ENCODE measurements at regions not wholly inside any gene's neighbourhood (a gene's known extent, or its start where the extent isn't known, plus 50 kb on each side); places are given as distances from the start of the nearest gene placed in this dataset.
"Not testable (repeated sequence)": the region's sequence is repeated elsewhere in the genome, so short reads cannot be mapped to it uniquely, and the experiment has no call there.

DNA sequence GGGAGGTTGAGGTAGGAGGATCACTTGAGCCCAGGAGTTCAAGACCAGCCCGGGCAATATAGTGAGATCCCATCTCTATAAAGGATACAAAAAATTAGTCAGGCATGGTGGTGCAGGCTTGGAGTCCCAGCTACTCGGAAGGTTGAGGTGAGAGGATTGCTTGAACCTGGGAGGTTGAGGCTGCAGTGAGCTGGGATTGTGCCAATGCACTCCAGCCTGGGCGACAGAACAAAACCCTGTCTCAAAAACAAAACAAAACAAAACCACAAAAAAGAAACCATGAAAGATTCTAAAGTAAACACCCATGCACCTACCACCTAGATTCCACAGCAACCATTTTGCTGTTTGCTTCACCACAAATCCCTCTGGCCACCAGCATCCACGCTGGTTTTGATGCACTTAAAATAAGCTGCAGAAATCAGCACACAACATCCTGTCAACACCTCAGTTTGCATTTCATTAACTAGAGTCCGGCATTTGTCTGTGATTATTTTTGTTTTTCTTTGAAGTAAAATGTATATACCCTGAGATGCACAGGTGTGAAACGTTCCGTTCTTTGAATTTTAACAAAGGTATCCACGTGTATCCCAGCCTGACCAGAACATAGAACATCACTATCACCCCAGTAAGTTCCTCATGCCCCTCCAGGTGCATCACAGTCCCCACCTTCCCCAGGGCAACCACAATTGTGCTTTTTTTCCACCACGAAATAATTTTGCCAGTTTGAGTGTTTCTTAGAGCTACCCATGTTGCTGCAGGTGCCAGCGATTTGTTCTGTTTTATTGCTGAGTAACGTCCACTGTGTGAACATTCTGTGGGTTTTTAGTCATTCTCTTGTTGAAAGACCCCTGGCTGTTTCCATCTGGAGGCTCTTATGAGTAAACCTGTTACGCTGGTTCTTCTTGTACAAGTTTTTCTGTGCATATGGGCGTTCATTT is 191.5 kb downstream of the SEC14L1 start:
- FAIRE-seq: peak; percentile 84

DNA sequence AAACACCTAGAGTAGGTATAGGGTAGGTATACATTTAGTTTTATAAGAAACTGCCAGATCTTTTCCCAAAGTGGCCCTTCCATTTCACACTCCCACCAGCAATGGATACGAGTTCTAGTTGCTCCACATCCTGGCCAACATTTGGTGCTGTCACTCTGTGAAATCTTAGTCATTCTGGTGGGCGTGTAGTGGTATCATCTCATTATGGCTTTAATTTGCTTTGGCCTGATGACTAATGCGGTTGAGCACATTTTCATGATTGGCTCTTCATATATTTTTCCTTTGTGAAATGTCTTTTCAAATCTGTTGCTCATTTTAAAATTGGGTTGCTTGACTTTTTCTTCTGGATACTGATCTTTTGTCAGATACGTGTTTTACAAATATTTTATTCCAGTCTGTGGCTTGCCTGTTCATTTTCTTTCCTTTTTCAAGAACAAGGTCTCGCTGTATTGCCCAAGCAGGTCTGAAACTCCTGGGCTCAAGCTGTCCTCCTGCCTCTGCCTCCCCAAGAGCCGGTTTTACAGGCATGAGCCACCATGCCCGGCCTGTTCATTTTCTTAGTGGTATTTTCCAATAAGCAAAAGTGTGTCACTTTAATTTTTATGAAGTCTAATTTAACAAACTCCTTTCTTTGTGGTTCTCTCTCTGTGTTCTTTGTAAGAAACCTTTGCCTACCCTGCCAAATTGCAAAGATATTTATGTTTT is 192.4 kb downstream of the SEC14L1 start:
- FAIRE-seq: no peak
- no peak for DNase-seq (ENCODE audit: insufficient read length, low spot score)

More for the DNA sequence above, 191.5 kb downstream of the SEC14L1 start:
- DNase-seq (ENCODE audit: insufficient read length, low spot score): no peak

DNA sequence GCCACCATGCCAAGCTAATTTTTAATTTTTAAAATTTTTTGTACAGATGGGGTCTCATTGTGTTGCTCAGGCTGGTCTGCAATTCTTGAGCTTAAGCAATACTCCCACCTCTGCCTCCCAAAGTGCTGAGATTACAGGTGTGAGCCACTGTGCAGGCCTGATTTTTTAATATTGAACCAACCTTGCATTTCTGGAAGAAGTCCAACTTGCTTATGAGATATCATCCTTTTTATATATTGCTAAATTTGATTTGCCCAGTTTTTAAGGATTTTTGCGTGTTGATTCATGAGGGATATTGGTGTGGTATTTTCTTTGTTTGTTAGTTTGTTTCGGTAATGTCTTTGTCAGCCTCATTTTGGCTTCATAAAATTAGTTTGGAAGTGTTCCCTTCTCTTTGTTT is 196.4 kb downstream of the SEC14L1 start:
- FAIRE-seq: no peak
- DNase-seq (ENCODE audit: insufficient read length, low spot score): no peak

DNA sequence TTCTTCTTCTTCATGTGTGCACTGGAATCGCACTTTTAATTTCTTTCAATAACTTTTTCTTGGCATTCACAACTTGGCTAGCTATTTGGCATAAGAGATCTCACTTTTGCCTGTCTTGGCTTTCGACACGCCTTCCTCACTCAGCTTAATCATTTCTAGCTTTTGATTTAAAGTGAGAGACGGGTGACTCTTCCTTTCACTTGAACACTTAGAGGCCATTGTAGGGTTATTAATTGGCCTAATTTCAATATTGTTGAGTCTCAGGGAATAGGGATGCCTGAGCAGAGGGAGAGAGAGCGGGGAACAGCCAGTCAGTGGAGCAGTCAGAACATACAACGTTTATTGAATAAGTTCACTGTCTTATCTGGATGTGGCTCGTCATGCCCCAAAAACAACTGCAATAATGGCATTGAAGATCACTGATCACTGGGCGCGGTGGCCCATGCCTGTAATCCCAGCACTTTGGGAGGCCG is 200.3 kb downstream of the SEC14L1 start:
- DNase-seq (ENCODE audit: insufficient read length, low spot score): no peak
- FAIRE-seq: peak; percentile 33

DNA sequence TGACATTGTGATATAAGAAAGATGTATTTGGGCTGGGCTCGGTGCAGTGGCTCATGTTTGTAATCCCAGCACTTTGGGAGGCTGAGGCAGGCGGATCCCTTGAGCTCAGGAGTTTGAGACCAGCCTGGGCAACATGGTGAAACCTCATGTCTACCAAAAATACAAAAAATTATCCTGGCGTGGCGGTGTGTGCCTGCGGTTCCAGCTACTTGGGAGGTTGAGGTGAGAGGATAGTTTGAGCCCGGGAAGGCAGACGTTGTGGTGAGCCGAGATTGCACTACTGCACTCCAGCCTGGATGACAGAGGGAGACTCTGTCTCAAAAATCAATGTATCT is 201.9 kb downstream of the SEC14L1 start:
- not testable (repeated sequence) for FAIRE-seq; DNase-seq (ENCODE audit: insufficient read length, low spot score)

DNA sequence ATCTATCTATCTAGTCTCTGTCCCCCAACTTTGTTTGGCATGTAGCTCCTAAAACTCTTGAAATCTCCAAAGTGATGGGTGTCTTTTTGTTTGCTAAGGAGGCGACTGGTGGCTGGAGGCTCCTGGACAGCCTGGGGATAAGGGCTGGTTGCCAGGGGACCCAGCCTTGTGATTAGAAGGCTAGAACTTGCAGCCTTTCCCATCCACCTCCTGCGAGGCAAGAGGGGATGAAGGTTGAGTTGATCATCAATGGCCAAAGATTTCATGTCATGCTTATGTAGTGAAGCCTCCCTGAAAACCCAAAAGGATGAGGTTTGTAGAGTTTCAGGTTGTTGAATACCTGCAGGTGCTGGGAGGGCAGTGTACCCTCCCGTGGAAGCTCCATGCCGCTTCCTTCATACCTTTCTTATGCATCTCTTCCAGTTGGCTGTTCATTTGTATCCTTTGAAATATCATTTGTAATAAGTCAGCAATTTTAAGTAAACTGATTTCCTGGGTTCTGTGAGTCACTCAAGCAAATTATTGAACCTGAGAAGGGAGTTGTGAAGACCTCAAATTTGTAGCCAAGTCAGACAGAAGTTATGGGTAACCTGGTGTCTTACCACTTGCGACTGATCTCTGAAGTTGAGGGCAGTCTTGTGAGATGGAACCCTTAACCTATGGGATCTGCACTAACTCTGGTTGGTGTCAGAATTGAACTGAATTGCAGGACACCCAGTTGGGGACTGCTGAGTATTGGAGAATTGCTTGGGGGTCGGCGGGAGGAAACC is 202.4 kb downstream of the SEC14L1 start:
- FAIRE-seq: peak; percentile 48
- DNase-seq (ENCODE audit: insufficient read length, low spot score): no peak

DNA sequence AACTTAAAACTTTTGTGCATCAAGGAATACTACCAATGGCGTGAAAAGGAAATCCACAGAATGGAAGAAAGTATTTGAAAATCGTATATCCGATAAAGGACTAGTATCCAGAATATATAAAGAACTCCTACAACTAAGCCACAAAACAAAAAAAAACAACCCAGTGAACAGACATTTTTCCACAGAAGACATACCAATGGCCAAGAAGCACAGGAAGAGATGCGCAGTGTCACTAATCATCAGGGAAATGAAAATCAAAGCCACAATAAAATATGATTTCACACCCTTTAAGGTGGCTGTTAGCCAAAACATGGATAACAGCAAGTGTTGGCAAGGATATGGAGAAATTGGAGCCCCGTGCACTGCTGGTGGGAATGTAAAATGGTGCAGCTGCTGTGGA is 203.3 kb downstream of the SEC14L1 start:
- FAIRE-seq: no peak
- DNase-seq (ENCODE audit: insufficient read length, low spot score): no peak

DNA sequence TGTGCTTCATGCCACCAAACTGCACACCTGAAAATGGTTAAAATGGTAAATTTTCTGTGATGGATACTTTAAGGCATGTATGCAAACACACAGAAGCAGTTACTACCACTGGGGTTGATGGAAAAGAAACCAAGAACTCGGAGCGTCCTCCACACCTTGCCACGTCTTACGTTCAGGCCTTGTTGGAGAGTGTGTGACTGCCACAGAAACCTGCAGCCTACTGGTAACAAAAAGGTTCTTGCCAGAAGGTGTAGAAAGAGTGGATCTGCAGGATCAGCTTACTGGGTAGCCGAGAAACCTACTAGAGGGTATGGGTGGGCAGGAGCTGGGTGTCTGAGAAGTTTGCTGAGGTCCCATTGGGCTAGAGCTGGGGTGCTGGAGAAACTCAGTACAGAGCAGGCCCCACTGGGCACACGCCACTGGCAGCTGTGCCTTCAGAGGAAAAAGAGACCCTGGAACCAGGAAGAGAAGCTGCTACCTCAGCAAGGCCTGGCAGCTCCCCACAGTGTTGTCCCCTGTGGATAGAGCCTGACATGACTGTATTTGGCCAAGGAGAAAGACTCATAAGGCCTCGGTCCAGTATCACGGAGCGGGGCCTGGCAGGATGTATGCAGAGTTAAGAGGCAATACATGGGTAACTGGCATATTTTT is 204.6 kb downstream of the SEC14L1 start:
- DNase-seq (ENCODE audit: insufficient read length, low spot score) (no peak), FAIRE-seq (no peak)

DNA sequence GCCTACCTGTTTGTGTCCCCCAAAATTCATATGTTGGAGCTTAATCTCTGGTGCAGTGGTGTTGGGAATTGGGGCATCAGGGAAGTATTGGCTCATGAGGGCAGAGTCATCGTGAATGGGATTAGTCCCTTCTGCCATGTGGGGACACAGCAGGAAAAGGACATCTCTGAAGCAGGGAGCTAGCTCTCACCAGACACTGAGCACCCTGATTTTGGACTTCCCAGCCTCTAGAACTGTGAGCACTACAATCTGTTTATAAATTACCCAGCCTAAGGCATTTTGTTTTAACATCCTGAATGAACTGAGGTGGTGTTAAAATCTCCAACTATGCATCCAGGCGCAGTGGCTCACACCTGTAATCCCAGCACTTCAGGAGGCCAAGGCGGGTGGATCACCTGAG is 206.0 kb downstream of the SEC14L1 start:
- DNase-seq (ENCODE audit: insufficient read length, low spot score) (no peak), FAIRE-seq (no peak)

DNA sequence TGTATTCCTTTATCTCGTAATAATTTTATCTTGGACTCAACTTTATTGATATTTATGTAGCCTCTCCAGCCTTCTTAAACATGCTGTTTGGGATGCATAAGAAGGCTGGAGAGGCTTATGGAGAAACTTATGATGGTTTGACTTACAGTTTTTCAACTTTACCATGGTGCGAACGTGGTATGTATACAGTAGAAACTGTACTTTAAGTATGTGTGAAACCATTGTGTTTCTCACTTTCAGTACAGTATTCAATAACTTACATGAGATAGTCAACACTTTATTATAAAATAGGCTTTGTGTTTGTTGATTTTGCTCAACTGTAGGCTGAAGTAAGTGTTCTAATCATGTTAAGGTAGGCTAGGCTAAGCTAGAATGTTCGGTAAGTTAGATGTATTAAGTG is 206.8 kb downstream of the SEC14L1 start:
- DNase-seq (ENCODE audit: insufficient read length, low spot score): no peak
- FAIRE-seq: peak; percentile 68

DNA sequence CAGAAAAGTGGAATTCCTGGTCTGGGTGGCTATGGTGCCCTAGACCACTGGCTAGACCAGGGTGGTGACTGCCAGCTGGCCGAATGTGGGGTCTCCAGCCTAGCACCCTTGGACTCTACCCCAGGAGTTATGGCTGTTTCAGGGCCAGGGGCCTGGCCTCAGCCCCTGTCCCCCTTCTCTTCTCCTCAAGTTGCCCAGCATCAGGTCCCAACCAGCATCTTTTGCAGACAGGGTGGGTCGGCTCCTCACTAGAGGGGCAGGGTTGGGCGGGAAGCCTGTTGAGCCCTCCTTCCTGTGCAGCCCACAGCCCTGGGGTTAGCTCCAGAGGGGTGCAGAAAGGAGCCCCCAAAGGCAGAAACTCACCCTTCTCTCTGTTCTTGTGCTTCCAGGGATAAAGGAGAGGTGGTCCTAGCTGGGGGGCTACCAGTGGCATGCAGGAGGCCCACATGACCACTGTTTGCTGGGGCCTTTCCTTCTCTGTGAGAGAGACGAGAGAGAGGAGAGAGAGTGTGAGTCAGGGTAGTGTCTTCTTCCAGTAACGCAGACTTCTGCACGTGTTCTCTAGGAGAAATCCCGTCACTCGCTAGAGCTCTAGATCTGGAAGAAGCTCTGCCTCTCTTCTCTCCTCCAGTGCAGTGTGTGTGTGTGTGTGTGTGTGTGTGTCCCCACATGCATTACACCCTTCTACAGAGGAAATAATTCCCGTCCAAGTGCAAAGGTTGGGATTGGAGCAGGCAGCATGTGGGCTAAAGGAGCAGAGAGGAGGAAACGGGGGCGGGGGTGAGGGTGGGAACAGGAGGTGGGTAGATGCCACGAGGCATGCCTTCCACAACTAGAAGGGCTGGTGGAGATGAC is 209.4 kb downstream of the SEC14L1 start:
- no peak for DNase-seq (ENCODE audit: insufficient read length, low spot score)

DNA sequence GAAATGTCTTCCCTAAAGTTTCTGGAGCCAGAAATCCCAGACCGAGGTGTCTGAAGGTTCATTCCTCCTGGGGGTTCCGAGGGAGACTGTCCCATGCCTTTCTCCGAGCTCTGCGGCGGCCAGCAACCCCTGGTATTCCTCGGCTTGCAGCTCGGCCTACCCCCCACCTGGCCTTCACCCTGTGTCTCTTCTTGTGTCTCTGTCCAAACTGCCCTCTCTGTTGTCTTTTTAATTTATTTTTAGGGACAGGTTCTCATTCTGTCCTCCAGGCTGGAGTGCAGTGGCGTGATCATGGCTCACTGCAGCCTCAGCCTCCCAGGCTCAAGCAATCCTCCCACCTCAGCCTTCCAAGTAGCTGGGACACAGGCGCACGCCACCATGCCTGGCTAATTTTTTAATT is 211.7 kb downstream of the SEC14L1 start:
- DNase-seq (ENCODE audit: insufficient read length, low spot score): no peak
- no peak for FAIRE-seq

More for the DNA sequence above, 209.4 kb downstream of the SEC14L1 start:
- FAIRE-seq: no peak

DNA sequence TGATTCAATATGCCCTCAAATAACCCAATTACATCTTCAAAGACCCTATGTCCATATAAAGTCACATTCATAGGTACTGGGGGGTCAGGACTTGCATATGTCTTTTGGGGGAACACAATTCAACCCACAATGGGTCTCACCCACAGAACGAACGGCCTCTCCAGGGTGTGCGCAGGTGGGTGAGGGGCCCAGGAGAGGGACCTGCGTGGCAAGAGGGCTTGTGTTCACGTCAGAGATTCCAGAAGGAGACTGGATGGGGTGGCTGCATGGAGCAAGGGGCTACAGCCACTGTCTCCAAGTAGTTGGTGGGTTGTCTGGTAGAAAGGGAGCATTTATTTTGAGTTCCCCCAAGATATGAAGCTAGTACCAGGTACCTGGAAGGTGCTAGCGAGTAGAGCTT is 212.2 kb downstream of the SEC14L1 start:
- no peak for FAIRE-seq
- no peak for DNase-seq (ENCODE audit: insufficient read length, low spot score)

DNA sequence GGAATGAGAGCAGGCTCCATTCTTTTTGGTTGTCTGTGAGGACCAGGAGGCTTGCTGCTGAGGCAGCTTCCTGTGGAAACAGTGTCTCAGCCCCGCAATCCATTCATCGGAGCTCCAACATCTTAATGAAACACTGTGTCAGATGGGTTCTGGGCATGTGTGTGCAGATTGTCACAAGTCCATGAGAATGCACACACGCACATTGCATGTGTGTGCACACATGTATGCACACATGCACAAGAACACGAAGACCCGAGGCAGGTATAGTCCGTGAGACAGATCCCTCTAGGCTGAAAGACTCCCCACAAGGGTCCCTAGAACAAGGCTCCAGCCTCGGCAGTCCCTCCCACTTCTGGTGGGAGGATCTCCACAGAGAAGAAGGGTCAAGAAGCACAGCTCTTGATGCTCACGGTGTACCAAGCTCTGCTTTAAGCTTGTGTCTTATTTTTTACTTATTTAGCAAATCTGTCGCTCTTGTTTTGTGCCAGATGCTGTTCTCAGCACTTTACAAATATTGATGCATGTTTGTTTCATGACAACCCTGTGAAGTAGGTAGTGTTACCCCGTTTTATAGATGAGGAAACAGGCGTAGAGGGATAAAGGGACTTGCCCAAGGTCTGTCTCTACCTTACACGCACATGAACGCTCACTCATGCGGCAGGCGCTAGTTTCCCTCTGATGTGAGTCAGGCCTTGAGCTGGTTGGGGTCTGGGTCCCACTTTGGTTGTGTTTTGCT is 213.1 kb downstream of the SEC14L1 start:
- no peak for FAIRE-seq
- no peak for DNase-seq (ENCODE audit: insufficient read length, low spot score)

DNA sequence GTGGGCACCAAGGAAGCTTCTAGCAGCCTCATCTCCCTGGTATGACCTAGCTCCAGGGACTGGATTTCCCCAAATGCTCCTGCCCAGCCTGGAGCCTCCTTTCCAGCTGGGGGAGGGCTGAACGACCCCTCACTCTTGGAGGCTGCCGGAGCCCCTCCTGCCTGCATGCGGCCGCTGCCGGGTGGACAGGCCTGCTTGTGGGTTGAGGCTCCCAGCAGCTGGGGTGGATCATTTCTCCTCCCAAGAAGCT is 213.6 kb downstream of the SEC14L1 start:
- DNase-seq (ENCODE audit: insufficient read length, low spot score): no peak
- FAIRE-seq: no peak

DNA sequence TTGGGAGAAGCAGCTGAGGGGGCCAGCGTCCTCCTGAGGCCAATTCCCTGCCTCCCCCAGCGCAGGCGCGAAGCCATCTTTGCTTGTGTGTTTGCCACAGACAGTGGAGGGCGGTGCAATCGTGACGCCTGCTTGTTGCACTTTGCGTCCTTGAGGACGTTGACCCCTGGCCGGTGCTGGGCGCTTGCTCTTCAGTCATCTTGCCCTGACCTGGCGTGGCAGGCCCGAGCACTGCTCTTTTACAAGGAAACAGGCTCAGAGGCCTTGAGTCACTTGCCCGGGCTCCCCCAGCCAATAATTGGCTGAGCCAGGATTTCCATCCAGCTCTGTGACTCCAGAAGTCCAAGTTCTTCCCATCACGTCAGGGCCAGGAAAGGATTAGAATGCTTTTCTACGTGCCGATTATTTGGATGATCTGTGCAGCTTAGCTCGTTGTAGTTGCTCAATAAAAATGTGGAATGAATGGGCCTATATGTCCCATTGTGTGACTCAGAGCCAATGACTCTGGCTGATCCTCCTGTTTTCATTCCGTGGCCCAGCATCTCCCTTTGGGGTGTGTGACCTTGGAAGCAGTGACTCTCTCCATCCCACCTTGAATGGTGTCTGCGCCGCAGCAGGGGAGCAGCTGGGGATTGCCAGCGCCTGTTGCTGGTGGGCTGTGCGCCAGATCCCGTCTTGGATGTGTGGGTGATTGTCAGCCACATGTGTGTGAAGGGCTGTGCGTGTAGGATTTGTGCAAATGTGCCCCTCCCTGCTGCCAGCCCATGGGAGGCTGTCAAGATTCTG is 214.1 kb downstream of the SEC14L1 start:
- DNase-seq (ENCODE audit: insufficient read length, low spot score) (no peak), FAIRE-seq (no peak)

DNA sequence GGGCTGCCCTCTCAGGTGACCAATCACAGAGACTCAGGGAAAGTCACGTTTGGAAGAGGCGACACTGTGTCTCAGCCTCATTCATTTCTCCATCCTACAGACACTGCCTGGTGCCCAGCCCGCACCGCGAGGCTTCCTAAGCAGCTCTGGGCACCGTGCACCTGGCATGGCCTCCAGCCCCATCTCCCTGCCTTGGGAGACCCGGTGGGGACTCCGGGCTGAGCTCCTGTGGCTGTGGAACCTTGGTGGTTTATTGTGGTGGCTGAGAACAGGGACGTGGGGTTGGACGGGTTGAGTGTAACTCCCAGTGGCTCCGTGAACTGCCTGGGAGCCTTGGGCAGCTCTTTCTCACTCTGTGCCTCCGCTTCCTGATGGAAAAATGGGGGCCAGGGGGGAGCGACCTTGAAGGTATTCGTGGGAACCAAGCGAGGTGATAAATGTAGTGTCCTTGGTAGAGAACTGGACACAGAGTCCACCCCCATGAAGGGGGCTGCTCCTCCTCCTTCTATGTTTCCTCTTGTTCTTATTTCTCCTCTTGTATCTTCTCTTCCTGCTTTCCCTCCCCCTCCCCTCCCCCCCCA is 215.4 kb downstream of the SEC14L1 start:
- no peak for FAIRE-seq

DNA sequence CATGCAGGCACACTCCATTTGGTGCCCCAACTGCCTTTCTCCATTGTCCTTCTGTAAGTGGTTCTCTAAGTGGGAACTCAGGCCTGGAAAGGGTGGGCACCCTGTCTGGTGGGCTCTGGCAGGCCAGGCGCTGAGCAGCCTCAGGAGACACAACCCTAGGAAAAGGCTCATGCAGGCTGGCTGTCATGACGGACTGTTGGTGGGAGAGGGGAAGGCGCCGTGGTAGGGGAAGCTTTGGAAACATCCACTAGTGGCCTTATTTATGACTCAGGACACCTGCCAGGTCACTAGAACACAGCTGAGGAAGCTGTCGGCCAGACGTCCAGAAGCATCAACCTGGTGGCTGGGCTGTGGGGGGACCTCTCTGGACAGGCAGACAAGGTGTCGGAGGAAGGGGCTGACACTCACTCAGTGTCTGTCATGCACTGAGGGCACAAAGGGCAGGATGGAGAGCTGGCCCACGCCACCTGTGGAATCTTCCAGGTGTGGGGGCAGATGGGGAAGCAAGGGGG is 216.0 kb downstream of the SEC14L1 start:
- FAIRE-seq (no peak), DNase-seq (ENCODE audit: insufficient read length, low spot score) (no peak)

More for the DNA sequence above, 215.4 kb downstream of the SEC14L1 start:
- DNase-seq (ENCODE audit: insufficient read length, low spot score): no peak
